GM18507 (cell line): ENCODE measurements at regions not wholly inside any gene's neighbourhood (a gene's known extent, or its start where the extent isn't known, plus 50 kb on each side); places are given as distances from the start of the nearest gene placed in this dataset.

Experiments used
- DNase-seq: peaks from one replicate; pipeline ENCODE4 v3.0.0; 2011; ENCODE audit warnings: low read depth; ENCODE audit not compliant: insufficient read length; ENCODE audit errors: extremely low spot score
- FAIRE-seq: peaks from 2 replicates; lab custom pipeline; 2011; peaks lifted over from hg19 to GRCh38; lab: Jason Lieb, UNC

DNA sequence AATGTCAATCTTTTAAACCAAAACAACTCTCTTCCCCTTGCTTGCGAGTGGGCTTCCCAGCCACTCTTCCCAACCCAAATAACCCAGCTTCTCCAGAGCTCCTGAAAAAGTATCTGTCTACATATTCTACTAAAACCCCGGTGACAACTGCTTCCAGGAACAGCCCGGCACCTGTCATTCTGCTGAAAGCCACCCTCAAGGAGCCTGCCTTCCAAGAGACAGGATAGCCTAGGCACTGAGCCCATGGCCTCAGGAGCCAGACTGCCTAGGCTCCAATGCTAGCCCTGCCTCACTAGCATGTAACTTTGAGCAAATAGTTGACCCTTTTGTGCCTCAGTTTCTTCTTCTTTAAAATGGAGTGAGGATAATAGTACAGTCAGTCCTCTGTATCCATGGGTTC lies 459.8 kb downstream of the SOX6 start:
- no peak for FAIRE-seq
- no peak for DNase-seq

DNA sequence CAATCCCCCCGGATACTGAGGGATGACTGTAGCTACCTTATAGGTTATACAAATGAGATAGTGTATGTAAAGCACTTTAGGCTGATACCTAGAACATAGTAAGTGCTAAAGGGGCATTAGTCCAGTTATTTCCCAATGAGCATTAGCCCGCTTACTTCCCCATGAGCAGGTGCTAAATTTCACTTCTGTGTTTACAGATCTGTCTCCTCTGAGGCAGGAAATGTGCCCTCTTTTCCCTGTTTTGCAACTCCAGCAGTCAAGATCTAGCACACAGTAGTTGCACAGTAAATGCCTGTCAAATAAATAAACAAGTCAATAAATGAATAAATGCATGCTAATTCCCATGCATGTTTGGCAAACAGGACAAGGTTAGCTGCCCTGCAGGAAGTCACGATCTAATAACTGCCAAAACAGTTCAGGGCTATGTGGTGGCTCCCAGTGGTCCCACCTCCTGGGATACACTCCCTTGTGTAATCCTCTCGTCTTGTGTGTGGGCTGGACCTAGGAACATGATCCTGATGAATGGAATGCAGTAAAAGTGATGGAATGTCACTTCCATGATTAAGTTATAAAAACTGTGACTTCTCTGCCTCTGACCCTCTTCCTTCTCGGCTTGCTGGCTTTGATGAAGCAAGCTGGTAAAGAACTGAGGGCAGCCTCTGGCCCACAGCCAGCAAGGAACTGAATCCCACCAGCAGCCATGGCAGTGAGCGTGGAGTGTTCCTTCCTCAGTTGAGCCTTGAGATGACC lies 459.0 kb downstream of the SOX6 start:
- no peak for FAIRE-seq
- no peak for DNase-seq

- FAIRE-seq (no peak), DNase-seq (no peak)
Measured at GRCh38 chr11:15901054-15901453, 455.3 kb downstream of the SOX6 start.

DNA sequence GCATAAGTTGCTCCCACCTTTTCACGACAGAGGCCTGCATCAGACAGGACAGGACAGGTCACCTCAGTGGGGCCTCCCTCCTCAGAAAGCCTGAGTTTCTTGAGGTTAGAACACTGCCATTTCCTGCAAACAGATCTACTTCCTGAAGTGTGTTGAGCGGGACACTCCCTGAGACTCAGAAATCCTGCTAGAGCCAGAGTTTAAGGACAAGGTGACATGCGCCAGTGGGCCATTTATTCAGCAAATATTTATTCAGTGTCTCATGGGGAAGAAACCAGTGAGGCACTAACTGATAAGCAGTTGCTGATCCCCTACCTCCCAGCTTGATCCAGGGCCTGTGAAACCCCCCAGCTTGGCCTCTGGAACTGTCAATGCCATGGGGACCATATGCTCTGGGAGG lies 454.6 kb downstream of the SOX6 start:
- DNase-seq, result no peak

GRCh38 chr11:15903246-15903645 lies 453.1 kb downstream of the SOX6 start:
- FAIRE-seq (no peak), DNase-seq (no peak)

More for the DNA sequence above, 454.6 kb downstream of the SOX6 start:
- no peak for FAIRE-seq

- FAIRE-seq (no peak), DNase-seq (no peak)
Measured at GRCh38 chr11:15905366-15906104, 450.8 kb downstream of the SOX6 start.

- no peak for FAIRE-seq
Measured at GRCh38 chr11:15906481-15907035, 449.8 kb downstream of the SOX6 start.

DNA sequence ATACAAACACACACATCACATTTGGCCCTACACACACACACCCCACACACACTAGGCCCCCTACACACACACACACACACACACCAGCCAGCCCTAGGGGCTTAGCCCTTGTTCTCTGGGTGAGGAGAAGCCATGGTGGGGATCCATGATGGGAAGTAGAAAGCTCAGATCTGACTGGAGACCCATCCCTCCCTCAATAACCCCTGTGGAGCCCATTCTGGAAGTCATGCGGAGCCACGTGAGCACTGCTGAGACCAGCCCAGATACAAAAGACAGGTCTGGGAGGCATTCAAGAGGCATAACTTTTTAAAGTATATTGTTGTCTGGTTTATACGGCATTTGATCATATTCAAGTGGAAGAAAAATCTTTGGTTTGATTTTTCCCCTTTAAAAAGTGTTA lies 448.5 kb downstream of the SOX6 start:
- DNase-seq (no peak), FAIRE-seq (no peak)

More at GRCh38 chr11:15906481-15907035, 449.8 kb downstream of the SOX6 start:
- no peak for DNase-seq

GRCh38 chr11:15909937-15910598 lies 446.3 kb downstream of the SOX6 start:
- FAIRE-seq (no peak), DNase-seq (no peak)

- FAIRE-seq, result no peak
Measured at GRCh38 chr11:15910761-15911160, 445.6 kb downstream of the SOX6 start.

DNA sequence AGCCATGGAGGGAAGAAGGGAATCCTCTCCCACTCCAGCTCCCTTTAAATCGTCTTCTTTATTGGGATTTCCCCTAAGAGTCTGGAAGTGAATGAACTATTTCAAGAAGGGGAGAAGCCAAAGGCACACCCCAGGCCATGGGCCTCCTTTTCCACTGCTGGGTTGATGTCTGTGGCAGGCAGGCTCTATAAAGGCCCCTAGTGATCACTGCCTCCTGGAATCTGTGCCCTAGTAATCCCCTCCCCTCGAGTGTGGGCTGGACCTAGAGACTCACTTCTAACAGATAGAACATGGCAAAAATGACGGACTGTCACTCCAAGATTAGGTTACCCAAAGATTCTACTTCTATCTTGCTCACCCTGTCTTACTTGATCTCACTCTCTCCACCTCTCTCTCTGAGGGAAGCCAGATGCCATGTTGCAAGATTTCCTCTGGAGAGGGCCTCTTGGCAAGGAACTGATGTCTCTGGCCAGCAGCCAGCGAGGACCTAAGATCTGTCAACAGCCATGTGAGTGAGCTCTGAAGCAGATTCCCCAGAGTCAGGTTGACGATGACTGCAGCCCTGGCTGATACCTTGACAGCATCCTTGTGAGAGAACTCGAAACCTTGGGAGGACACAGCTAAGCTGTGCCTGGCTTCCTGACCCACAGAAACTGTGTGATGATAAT lies 444.8 kb downstream of the SOX6 start:
- FAIRE-seq (no peak), DNase-seq (no peak)

More at GRCh38 chr11:15910761-15911160, 445.6 kb downstream of the SOX6 start:
- no peak for DNase-seq

DNA sequence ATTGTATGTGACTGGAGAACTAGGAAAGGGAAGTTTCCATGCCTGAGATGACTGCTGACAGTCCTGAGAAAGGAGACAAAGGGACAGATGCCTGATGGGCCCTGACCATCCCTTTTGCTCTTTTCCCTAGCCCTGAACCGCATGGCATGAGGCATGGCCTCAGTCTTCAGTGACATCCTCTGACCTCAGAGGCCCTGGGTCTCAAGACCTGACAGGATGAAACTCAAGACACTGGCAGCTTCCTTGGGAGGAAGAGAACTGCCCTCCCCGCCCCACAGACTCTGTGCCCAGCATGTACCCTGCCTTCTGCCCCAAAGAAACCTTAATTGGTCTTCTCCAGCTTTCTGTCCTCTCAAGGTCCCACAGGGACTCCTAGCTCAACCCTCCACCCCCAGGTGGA lies 444.1 kb downstream of the SOX6 start:
- no peak for DNase-seq
- FAIRE-seq, result no peak

DNA sequence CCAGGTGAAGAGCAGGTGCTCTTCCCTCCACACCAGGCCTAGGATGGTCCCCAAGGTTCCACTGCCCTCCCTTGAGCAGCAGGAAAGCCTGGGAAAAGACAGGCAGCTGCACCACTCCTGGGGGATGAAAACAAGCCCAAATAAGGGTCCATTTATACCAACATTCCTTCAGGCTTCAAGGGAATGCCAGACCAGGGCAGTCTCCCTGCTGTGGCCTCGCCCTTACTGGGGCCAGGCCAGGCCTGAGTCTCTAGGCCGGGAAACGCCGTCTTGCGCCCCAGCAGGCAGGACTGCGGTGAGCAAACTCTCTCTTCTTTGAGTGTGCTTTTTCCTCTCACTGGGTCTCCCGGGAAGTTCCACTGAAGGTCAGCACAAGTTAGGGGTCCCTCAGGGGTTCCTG lies 443.5 kb downstream of the SOX6 start:
- FAIRE-seq (no peak), DNase-seq (no peak)

- DNase-seq (no peak), FAIRE-seq (no peak)
Measured at GRCh38 chr11:15913261-15913660, 443.1 kb downstream of the SOX6 start.
